GM12878 (cell line): ENCODE measurements at regions not wholly inside any gene's neighbourhood (a gene's known extent, or its start where the extent isn't known, plus 50 kb on each side); places are given as distances from the start of the nearest gene placed in this dataset.

Experiments used
- ATAC-seq: fragments of 200-7000 bp; cut with Tn5 transposase; 3 replicates; pipeline ENCODE4 v1.9.1; 2020; ENCODE audit warnings: mild to moderate bottlenecking, moderate library complexity
- BruUV-seq: library from RNA; stranded (reverse); fragments of 400-500 nt; replicated peaks from 2 replicates; lab custom pipeline; 2021; lab: Mats Ljungman, UMichigan
- CTCF ChIA-PET: fragments of 300-600 bp; sonication (Branson Sonifier 250); formaldehyde crosslinking; extraction: SDS; loops from one replicate; lab custom pipeline; 2021; ENCODE audit warnings: inconsistent platforms; lab: Yijun Ruan, JAX
- POLR2A ChIA-PET: fragments of 350-600 bp; formaldehyde crosslinking; extraction: SDS; loops from one replicate; lab custom pipeline; 2021; ENCODE audit warnings: inconsistent platforms; lab: Charles Lee
- RAD21 ChIA-PET: fragments of 300-600 bp; sonication (Branson Sonifier 250); formaldehyde crosslinking; loops from one replicate; lab custom pipeline; 2023; ENCODE audit warnings: antibody characterized with exemption; ENCODE audit not compliant: unreplicated experiment; lab: Charles Lee
- SMC1A ChIA-PET: fragments of 300-600 bp; sonication (Branson Sonifier 250); formaldehyde crosslinking; loops from one replicate; lab custom pipeline; 2023; ENCODE audit not compliant: unreplicated experiment, uncharacterized antibody; lab: Charles Lee
- DNase-seq: peaks from one replicate; pipeline ENCODE4 v3.0.0-alpha.2; 2011; ENCODE audit warnings: low read depth, low spot score
- FAIRE-seq: peaks from 3 replicates; lab custom pipeline; 2011; peaks lifted over from hg19 to GRCh38; lab: Jason Lieb, UNC
- H2AFZ ChIP-seq: 2 replicates; pipeline ENCODE4 v1.6.0; 2011; ENCODE audit warnings: low read depth, low read length, control low read depth; ENCODE audit not compliant: control insufficient read depth
- H3K27ac ChIP-seq: 2 replicates; pipeline ENCODE4 v1.5.1; 2011; ENCODE audit warnings: control low read depth; ENCODE audit not compliant: control insufficient read depth, insufficient read depth
- H3K27me3 ChIP-seq, 2 experiments: replicated peaks in 1 of 2; 2 replicates each; pipeline versions ENCODE4 v1.6.0 to v1.6.1; 2011; ENCODE audit warnings: low read length in 1 of 2; ENCODE audit not compliant: control insufficient read depth in 2 of 2, insufficient read depth in 2 of 2
- H3K36me3 ChIP-seq, 2 experiments: 2 replicates each; pipeline ENCODE4 v1.5.1; 2011; ENCODE audit warnings: low read length in 1 of 2; ENCODE audit not compliant: control insufficient read depth in 2 of 2, insufficient read depth in 2 of 2
- H3K4me1 ChIP-seq: 2 replicates; pipeline ENCODE4 v1.6.1; 2011; ENCODE audit warnings: mild to moderate bottlenecking, low read length, moderate library complexity, mixed read lengths; ENCODE audit not compliant: control insufficient read depth, insufficient read depth
- H3K4me2 ChIP-seq: 2 replicates; pipeline ENCODE4 v1.6.0; 2011; ENCODE audit warnings: control low read depth; ENCODE audit not compliant: control insufficient read depth, insufficient read depth
- H3K4me3 ChIP-seq: fragments of 200-600 bp; sonication (generic); 2 replicates; pipeline ENCODE4 v1.5.1; 2016
- H3K79me2 ChIP-seq: 2 replicates; pipeline ENCODE4 v1.6.0; 2011; ENCODE audit warnings: low read length; ENCODE audit not compliant: control insufficient read depth, insufficient read depth
- H3K9ac ChIP-seq: 2 replicates; pipeline ENCODE4 v1.8.0; 2011; ENCODE audit warnings: low read length, control low read depth, mixed read lengths; ENCODE audit not compliant: control insufficient read depth, insufficient read depth
- H3K9me3 ChIP-seq: replicated peaks from 3 replicates; pipeline ENCODE4 v1.5.1; 2011; ENCODE audit warnings: mild to moderate bottlenecking, low read length; ENCODE audit not compliant: control insufficient read depth, insufficient read depth
- H4K20me1 ChIP-seq: 2 replicates; pipeline ENCODE4 v1.6.0; 2011; ENCODE audit not compliant: control insufficient read depth, insufficient read depth
- CEBPZ ChIP-seq: fragments of 150-350 bp; IDR thresholded peaks from 2 replicates; pipeline ENCODE4 v1.6.1; 2016; ENCODE audit warnings: low read depth, low read length
- ELK1 ChIP-seq: IDR thresholded peaks from 2 replicates; pipeline ENCODE4 v1.6.1; 2012; ENCODE audit warnings: low read depth, low read length, improper control_type of control experiment
- HCFC1 ChIP-seq: fragments of 150-350 bp; IDR thresholded peaks from 2 replicates; pipeline ENCODE4 v1.6.1; 2014; ENCODE audit warnings: low read length
- MEF2B ChIP-seq: fragments of 450-650 bp; IDR thresholded peaks from 2 replicates; pipeline ENCODE4 v1.6.1; 2018; ENCODE audit warnings: mild to moderate bottlenecking, moderate library complexity; ENCODE audit not compliant: partially characterized antibody, poor library complexity, severe bottlenecking
- MTA3 ChIP-seq: IDR thresholded peaks from 2 replicates; pipeline ENCODE4 v1.6.1; 2012; ENCODE audit warnings: low read length, inconsistent platforms, borderline replicate concordance
- MYB ChIP-seq: fragments of 150-350 bp; IDR thresholded peaks from 2 replicates; pipeline ENCODE4 v1.6.1; 2014; ENCODE audit warnings: mild to moderate bottlenecking, low read depth, low read length, borderline replicate concordance
- NFIC ChIP-seq: IDR thresholded peaks from 2 replicates; pipeline ENCODE4 v1.6.1; 2012; ENCODE audit warnings: low read depth, mild to moderate bottlenecking, inconsistent platforms, low read length, moderate library complexity
- NR2C1 ChIP-seq: fragments of 450-650 bp; IDR thresholded peaks from 2 replicates; pipeline ENCODE4 v1.6.1; 2017; ENCODE audit warnings: antibody characterized with exemption, mild to moderate bottlenecking, moderate library complexity
- RUNX3 ChIP-seq: IDR thresholded peaks from 2 replicates; pipeline ENCODE4 v1.6.1; 2012; ENCODE audit warnings: low read length, inconsistent platforms
- ZNF274 ChIP-seq: IDR thresholded peaks from one replicate; pipeline ENCODE4 v1.8.0; 2011; ENCODE audit not compliant: insufficient read length, insufficient read depth
- WGBS: methylation state at CpG from one replicate; pipeline ENCODE4 v1.1.6; 2016; ENCODE audit warnings: low lambda C conversion rate; ENCODE audit not compliant: insufficient replicate concordance, insufficient coverage; ENCODE audit errors: missing lambda C conversion rate; 5-methylcytosine and 5-hydroxymethylcytosine counted together
- in situ Hi-C: fragments of 300-500 bp; cut with MboI; formaldehyde crosslinking; loops from 9 replicates; pipeline ENCODE4 v1.14.3; 2018; ENCODE audit warnings: mixed read lengths
- intact Hi-C: fragments of 100-400 bp; cut with micrococcal nuclease; formaldehyde crosslinking; loops from one replicate; pipeline ENCODE4 v1.14.2; 2022; ENCODE audit not compliant: unreplicated experiment
- TF ChIP-seq, protein P1 (sequence below), 3 experiments: IDR thresholded peaks in 2 of 3; conservative IDR thresholded peaks in 1 of 3; 2 replicates each; pipeline ENCODE4 v1.5.1; 2011; ENCODE audit warnings: low read depth in 3 of 3, low read length in 3 of 3, mild to moderate bottlenecking in 3 of 3, control low read depth in 2 of 3, moderate library complexity in 2 of 3, inconsistent platforms in 1 of 3, mixed read lengths in 1 of 3; ENCODE audit not compliant: control insufficient read depth in 2 of 3, insufficient read depth in 1 of 3; ENCODE audit errors: extremely low read depth in 1 of 3
- TF ChIP-seq, protein P2 (sequence below): IDR thresholded peaks from 2 replicates; pipeline ENCODE4 v1.6.1; 2012; ENCODE audit warnings: low read length, inconsistent platforms

GRCh38 chr16:35711958-35712357 lies 2252.5 kb downstream of the TP53TG3F start:
- 2% methylated on average over 5 of the region's 5 CpGs for WGBS
- Histone ChIP-seq H3K79me2 (no peaks in the 10 kb centered on the region), H3K9me3 (no peaks in the 10 kb centered on the region; the same call in 2 of the 3 replicates), H3K9ac (no peak overlapping the region), H3K4me1 (no peaks in the 10 kb centered on the region), H3K27me3 (no peaks in the 10 kb centered on the region), H2AFZ (no peak overlapping the region), H3K36me3 (no peaks in the 10 kb centered on the region), H3K4me2 (no peak overlapping the region), H3K27ac (no peak overlapping the region), H4K20me1 (no peaks in the 10 kb centered on the region), H3K4me3 (no peak overlapping the region)
- no peak for ATAC-seq
- SMC1A ChIA-PET = no interaction called here
- POLR2A ChIA-PET = no interaction called here
- no peak for FAIRE-seq
- no TSS peak for BruUV-seq
- in situ Hi-C loops = loop anchor here (25.0 kb wide), 2 partner anchors 125 to 425 kb away; no protein-coding TSS in a partner anchor
- intact Hi-C loops = no loop called here
- no peak for DNase-seq
- RAD21 ChIA-PET = no interaction called here
- CTCF ChIA-PET = no interaction called here
- TF ChIP-seq MTA3 (no peak), ELK1 (no peak), NR2C1 (no peak), MYB (no peak), RUNX3 (no peak), ZNF274 (no peak), MEF2B (no peak), NFIC (no peak), HCFC1 (no peak), CEBPZ (no peak)
- TF ChIP-seq, protein P1, sequence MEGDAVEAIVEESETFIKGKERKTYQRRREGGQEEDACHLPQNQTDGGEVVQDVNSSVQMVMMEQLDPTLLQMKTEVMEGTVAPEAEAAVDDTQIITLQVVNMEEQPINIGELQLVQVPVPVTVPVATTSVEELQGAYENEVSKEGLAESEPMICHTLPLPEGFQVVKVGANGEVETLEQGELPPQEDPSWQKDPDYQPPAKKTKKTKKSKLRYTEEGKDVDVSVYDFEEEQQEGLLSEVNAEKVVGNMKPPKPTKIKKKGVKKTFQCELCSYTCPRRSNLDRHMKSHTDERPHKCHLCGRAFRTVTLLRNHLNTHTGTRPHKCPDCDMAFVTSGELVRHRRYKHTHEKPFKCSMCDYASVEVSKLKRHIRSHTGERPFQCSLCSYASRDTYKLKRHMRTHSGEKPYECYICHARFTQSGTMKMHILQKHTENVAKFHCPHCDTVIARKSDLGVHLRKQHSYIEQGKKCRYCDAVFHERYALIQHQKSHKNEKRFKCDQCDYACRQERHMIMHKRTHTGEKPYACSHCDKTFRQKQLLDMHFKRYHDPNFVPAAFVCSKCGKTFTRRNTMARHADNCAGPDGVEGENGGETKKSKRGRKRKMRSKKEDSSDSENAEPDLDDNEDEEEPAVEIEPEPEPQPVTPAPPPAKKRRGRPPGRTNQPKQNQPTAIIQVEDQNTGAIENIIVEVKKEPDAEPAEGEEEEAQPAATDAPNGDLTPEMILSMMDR (IDR thresholded peaks at IDR 0.05 in 2 of 3, conservative IDR thresholded peaks at IDR 0.05 in 1 of 3; ENCODE audit: control insufficient read depth in 2 of 3, extremely low read depth in 1 of 3, insufficient read depth in 1 of 3, low read depth in 3 of 3, low read length in 3 of 3) = no peak
- TF ChIP-seq, protein P2, sequence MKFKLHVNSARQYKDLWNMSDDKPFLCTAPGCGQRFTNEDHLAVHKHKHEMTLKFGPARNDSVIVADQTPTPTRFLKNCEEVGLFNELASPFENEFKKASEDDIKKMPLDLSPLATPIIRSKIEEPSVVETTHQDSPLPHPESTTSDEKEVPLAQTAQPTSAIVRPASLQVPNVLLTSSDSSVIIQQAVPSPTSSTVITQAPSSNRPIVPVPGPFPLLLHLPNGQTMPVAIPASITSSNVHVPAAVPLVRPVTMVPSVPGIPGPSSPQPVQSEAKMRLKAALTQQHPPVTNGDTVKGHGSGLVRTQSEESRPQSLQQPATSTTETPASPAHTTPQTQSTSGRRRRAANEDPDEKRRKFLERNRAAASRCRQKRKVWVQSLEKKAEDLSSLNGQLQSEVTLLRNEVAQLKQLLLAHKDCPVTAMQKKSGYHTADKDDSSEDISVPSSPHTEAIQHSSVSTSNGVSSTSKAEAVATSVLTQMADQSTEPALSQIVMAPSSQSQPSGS = no peak
